GM12801 (cell line): ENCODE measurements at regions not wholly inside any gene's neighbourhood (a gene's known extent, or its start where the extent isn't known, plus 50 kb on each side); places are given as distances from the start of the nearest gene placed in this dataset.

Experiments used
- TF ChIP-seq, protein P1 (sequence below): IDR thresholded peaks from one replicate; pipeline ENCODE4 v1.5.1; 2011; ENCODE audit warnings: control low read depth; ENCODE audit not compliant: insufficient read length; ENCODE audit errors: extremely low read depth

DNA sequence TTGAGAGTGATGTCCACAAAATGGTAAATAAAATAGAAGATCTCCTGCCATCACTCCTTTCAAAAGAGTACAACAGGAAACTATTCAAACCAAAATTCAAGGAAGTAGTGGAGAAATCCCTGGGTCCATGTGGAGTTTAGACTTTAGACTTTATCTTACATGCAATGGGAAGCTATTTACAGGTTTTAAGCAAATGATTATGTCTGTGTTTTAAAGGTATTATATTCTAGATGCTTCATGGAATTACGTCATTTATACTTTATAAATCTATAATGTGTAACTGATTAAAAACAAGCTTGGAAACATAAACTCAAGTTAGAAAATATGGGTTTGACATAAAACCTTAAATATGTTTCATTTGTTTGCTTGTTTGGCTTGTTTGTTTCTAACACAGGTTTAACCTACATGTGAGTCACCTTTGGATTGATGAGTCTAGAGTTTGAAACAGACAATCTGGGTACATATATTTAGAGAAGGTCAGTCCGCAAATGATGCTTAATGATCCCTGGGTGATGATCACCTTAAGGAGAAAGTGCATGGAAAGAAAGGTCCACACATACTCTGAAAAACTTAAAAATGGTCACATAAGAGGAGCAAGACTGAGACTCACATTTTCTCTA is 519.6 kb upstream of the AGA start:
- TF ChIP-seq, protein P1, sequence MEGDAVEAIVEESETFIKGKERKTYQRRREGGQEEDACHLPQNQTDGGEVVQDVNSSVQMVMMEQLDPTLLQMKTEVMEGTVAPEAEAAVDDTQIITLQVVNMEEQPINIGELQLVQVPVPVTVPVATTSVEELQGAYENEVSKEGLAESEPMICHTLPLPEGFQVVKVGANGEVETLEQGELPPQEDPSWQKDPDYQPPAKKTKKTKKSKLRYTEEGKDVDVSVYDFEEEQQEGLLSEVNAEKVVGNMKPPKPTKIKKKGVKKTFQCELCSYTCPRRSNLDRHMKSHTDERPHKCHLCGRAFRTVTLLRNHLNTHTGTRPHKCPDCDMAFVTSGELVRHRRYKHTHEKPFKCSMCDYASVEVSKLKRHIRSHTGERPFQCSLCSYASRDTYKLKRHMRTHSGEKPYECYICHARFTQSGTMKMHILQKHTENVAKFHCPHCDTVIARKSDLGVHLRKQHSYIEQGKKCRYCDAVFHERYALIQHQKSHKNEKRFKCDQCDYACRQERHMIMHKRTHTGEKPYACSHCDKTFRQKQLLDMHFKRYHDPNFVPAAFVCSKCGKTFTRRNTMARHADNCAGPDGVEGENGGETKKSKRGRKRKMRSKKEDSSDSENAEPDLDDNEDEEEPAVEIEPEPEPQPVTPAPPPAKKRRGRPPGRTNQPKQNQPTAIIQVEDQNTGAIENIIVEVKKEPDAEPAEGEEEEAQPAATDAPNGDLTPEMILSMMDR: no peak

DNA sequence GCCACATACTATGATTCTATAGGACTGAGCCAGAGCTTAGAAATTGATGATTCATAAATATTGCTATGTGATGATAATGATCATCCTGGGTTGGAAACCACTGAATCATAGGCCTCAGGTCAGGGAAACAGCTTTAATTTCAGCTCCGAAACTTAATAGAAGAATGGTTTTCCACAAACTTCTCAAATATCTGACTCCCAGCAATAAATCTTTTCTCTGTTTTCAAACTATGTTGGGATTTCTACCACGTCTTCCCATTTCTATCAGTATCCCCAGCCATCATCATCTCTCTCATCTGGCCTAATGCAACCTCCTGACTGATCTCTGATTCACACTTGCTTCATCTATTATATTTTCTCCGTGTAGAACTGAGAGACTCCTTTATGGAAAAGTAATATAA is 521.8 kb upstream of the AGA start:
- TF ChIP-seq, protein P1: no peak

DNA sequence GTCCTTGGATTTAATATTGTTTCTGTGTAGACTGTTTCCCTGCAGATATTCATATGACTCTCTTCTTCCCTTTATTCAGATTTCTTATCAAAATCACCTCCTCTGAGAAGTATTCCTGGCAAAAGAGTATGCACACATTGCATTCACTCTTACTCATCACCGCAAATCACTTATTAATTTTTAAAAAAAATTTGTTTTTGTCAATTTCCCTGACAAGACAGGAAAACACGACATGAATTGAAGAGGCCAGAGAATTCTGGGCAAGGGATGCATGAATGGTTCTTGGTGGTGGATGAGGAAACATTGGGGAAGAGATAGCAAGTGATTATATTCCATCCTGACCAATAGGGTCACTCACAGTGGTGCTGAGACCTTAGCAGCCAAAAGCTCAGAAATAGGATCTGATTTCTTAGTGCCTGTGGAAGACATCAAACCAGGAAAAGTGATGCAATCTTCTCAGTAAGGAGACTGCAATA is 522.5 kb upstream of the AGA start:
- TF ChIP-seq, protein P1: no peak

DNA sequence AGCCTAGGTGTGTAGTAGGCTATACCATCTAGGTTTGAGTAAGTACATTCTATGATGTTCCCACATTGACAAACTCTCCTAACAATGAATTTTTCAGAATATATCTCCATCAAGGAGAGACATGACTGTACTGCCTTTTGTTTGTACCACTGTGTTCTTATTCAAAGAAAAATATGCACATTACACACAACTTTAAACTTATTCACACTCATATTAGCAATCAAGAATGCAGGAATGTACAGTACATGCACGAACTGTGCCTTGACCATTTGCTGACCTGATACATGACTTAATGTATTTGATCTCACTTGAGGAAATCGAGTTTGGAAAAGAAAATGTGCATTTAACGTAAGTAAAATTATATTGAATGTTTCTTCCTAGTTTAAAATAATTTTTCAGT is 525.1 kb upstream of the AGA start:
- TF ChIP-seq, protein P1: no peak

DNA sequence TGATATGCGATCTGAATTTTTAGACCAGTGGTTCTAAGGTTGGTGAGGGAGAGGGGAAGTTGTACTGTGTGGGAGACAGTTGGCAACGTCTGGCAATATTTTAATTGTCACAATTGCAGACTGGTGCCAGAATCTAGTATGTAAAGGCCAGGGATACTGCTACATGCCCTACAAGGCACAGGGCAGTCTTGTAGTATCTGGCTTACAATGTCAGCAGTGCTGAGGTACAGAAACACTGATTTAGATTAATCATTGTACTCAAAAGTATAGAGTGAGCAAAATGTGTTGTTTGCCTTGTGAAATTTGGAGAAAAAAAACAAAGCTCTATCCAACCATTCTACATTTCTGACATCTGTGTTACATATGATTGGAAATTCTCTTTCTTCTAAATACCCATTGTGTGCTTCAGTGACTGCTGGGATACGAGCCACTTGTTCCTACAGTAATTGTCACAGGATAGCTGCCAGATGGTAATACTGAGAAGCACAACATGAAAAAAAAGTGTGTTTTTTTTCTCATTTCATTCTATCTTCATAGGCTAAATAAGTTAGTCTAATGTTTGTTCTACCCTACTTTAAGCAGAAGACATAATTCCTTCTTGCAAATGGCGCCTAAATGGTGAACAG is 526.7 kb upstream of the AGA start:
- TF ChIP-seq, protein P1: no peak

DNA sequence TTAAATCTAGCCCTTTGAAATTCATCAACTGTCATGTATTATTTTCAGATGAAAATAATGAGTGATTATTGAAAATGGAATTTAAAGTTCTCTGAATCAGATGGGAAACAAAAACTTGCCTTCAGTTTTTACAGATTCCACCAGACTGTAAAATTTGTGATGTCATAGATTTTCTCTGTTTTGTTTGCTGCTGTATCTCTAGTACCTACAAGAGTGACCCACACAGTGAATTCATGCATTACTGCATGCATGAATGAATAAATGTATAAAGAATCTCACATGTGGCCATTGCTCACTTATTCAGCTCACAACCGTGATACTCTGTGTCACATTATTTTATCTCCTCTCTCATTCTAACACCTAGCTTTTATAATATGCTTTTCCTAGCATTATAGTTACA is 532.2 kb upstream of the AGA start:
- TF ChIP-seq, protein P1: no peak

DNA sequence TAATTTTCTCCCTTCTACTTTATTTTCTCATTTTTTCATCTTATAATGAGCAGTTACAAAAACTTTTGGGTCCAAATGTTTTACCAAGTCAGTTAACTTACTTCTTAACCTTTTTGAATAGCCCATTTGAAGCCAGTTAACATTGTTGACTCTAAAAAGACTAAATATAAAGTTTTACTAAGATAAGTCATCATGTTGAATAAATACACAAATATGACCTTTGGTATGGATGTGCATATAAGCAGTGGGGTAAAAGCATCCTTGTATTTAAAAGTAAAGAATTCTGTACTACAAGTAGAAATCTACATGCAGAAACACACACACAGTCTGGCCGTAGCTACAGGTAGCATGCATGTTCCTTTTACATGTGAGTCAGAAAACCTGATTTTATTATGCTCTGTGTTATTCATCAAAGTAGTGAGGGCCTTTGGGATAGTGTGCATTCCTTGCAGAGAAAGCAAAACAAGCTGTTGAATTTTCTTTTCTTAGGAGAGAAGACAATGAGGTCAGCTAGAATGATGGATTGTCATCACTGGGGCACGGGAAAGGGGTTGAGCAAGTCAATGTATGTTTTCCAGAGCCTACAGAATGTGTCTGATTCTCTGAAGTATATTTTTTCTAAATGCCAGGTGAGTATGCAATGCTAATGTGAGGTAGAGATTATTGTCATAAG is 533.2 kb upstream of the AGA start:
- TF ChIP-seq, protein P1: no peak
